ENCODE measurements at regions not wholly inside any gene's neighbourhood (a gene's known extent, or its start where the extent isn't known, plus 50 kb on each side); places are given as distances from the start of the nearest gene placed in this dataset.

GRCh38 chr17:14488958-14489550 lies 188.2 kb downstream of the HS3ST3B1 start:
- Histone ChIP-seq H3K4me3 (ENCODE audit: low read length) (no peak overlapping the region), H3K4me1 (ENCODE audit: control insufficient read depth, low read depth, low read length) (no peaks in the 10 kb centered on the region), H2AK5ac (ENCODE audit: low read length) (no peak overlapping the region), H3K56ac (ENCODE audit: low read length) (no peak overlapping the region), H4K5ac (ENCODE audit: low read length) (no peak overlapping the region), H3K27me3 (ENCODE audit: insufficient read depth, low read length, poor library complexity) (no peaks in the 10 kb centered on the region), H3K36me3 (ENCODE audit: control insufficient read depth, insufficient read depth, low read length) (no peaks in the 10 kb centered on the region), H4K8ac (ENCODE audit: low read depth, low read length) (no peak overlapping the region), H3K79me2 (ENCODE audit: control insufficient read depth, insufficient read depth, low read length) (no peaks in the 10 kb centered on the region), H3K23ac (ENCODE audit: low read length) (no peak overlapping the region), H3K4ac (ENCODE audit: low read depth, low read length) (no peak overlapping the region), H3K9ac (ENCODE audit: low read length) (no peak overlapping the region), H3K18ac (ENCODE audit: low read length) (no peak overlapping the region), H3K79me1 (ENCODE audit: low read length) (no peaks in the 10 kb centered on the region), H3K4me2 (ENCODE audit: low read length) (no peak overlapping the region), H2BK120ac (ENCODE audit: low read depth, low read length) (no peak overlapping the region), H2BK15ac (replicated peaks; ENCODE audit: low read depth) (no peak overlapping the region), H3K27ac (ENCODE audit: low read depth, low read length) (no peak overlapping the region), H2BK5ac (ENCODE audit: low read length) (no peak overlapping the region)
- WGBS (ENCODE audit: extremely low coverage, insufficient coverage, low lambda C conversion rate), result no CpG with 5 or more reads among the region's 2 CpGs
- DNase-seq, result no peak

GRCh38 chr17:14487068-14487467 lies 186.2 kb downstream of the HS3ST3B1 start:
- WGBS (ENCODE audit: extremely low coverage, insufficient coverage, low lambda C conversion rate), result no CpG with 5 or more reads among the region's 8 CpGs

GRCh38 chr17:14482715-14483114 lies 181.8 kb downstream of the HS3ST3B1 start:
- Histone ChIP-seq H3K27me3 (ENCODE audit: insufficient read depth, low read length, poor library complexity) (no peaks in the 10 kb centered on the region), H3K9ac (ENCODE audit: low read length) (no peak overlapping the region), H4K8ac (ENCODE audit: low read depth, low read length) (no peak overlapping the region), H3K23ac (ENCODE audit: low read length) (no peak overlapping the region), H2AK5ac (ENCODE audit: low read length) (no peak overlapping the region), H4K5ac (ENCODE audit: low read length) (no peak overlapping the region), H3K79me2 (ENCODE audit: control insufficient read depth, insufficient read depth, low read length) (no peaks in the 10 kb centered on the region), H2BK120ac (ENCODE audit: low read depth, low read length) (no peak overlapping the region), H3K36me3 (ENCODE audit: control insufficient read depth, insufficient read depth, low read length) (no peaks in the 10 kb centered on the region), H2BK15ac (replicated peaks; ENCODE audit: low read depth) (no peak overlapping the region), H3K18ac (ENCODE audit: low read length) (no peak overlapping the region), H3K4me3 (ENCODE audit: low read length) (no peak overlapping the region), H3K4ac (ENCODE audit: low read depth, low read length) (no peak overlapping the region), H2BK5ac (ENCODE audit: low read length) (no peak overlapping the region), H3K79me1 (ENCODE audit: low read length) (no peaks in the 10 kb centered on the region), H3K27ac (ENCODE audit: low read depth, low read length) (no peak overlapping the region), H3K56ac (ENCODE audit: low read length) (no peak overlapping the region), H3K4me2 (ENCODE audit: low read length) (no peak overlapping the region), H3K4me1 (ENCODE audit: control insufficient read depth, low read depth, low read length) (no peaks in the 10 kb centered on the region)
- WGBS (ENCODE audit: extremely low coverage, insufficient coverage, low lambda C conversion rate), result no CpG with 5 or more reads among the region's 1 CpG
- DNase-seq, result no peak

More at GRCh38 chr17:14487068-14487467, 186.2 kb downstream of the HS3ST3B1 start:
- Histone ChIP-seq H4K8ac (ENCODE audit: low read depth, low read length) (no peak overlapping the region), H3K4ac (ENCODE audit: low read depth, low read length) (no peak overlapping the region), H4K5ac (ENCODE audit: low read length) (no peak overlapping the region), H2BK5ac (ENCODE audit: low read length) (no peak overlapping the region), H2BK120ac (ENCODE audit: low read depth, low read length) (no peak overlapping the region), H3K9ac (ENCODE audit: low read length) (no peak overlapping the region), H3K27ac (ENCODE audit: low read depth, low read length) (no peak overlapping the region), H3K4me3 (ENCODE audit: low read length) (no peak overlapping the region), H3K23ac (ENCODE audit: low read length) (no peak overlapping the region), H3K4me2 (ENCODE audit: low read length) (no peak overlapping the region), H2AK5ac (ENCODE audit: low read length) (no peak overlapping the region), H3K79me1 (ENCODE audit: low read length) (no peaks in the 10 kb centered on the region), H3K4me1 (ENCODE audit: control insufficient read depth, low read depth, low read length) (no peaks in the 10 kb centered on the region), H3K27me3 (ENCODE audit: insufficient read depth, low read length, poor library complexity) (no peaks in the 10 kb centered on the region), H3K79me2 (ENCODE audit: control insufficient read depth, insufficient read depth, low read length) (no peaks in the 10 kb centered on the region), H3K56ac (ENCODE audit: low read length) (no peak overlapping the region), H2BK15ac (replicated peaks; ENCODE audit: low read depth) (no peak overlapping the region), H3K36me3 (ENCODE audit: control insufficient read depth, insufficient read depth, low read length) (no peaks in the 10 kb centered on the region), H3K18ac (ENCODE audit: low read length) (no peak overlapping the region)
- no peak for DNase-seq

GRCh38 chr17:14481664-14482063 lies 180.8 kb downstream of the HS3ST3B1 start:
- Histone ChIP-seq H2AK5ac (ENCODE audit: low read length) (no peak overlapping the region), H3K4me1 (ENCODE audit: control insufficient read depth, low read depth, low read length) (no peaks in the 10 kb centered on the region), H3K27me3 (ENCODE audit: insufficient read depth, low read length, poor library complexity) (no peaks in the 10 kb centered on the region), H3K23ac (ENCODE audit: low read length) (no peak overlapping the region), H3K56ac (ENCODE audit: low read length) (no peak overlapping the region), H3K9ac (ENCODE audit: low read length) (no peak overlapping the region), H3K18ac (ENCODE audit: low read length) (no peak overlapping the region), H3K36me3 (ENCODE audit: control insufficient read depth, insufficient read depth, low read length) (no peaks in the 10 kb centered on the region), H3K79me1 (ENCODE audit: low read length) (no peaks in the 10 kb centered on the region), H3K4ac (ENCODE audit: low read depth, low read length) (no peak overlapping the region), H3K4me2 (ENCODE audit: low read length) (no peak overlapping the region), H2BK120ac (ENCODE audit: low read depth, low read length) (no peak overlapping the region), H3K4me3 (ENCODE audit: low read length) (no peak overlapping the region), H3K79me2 (ENCODE audit: control insufficient read depth, insufficient read depth, low read length) (no peaks in the 10 kb centered on the region), H2BK5ac (ENCODE audit: low read length) (no peak overlapping the region), H3K27ac (ENCODE audit: low read depth, low read length) (no peak overlapping the region), H4K5ac (ENCODE audit: low read length) (no peak overlapping the region), H2BK15ac (replicated peaks; ENCODE audit: low read depth) (no peak overlapping the region), H4K8ac (ENCODE audit: low read depth, low read length) (no peak overlapping the region)
- WGBS (ENCODE audit: extremely low coverage, insufficient coverage, low lambda C conversion rate), result no CpG with 5 or more reads among the region's 1 CpG
- DNase-seq, result no peak

- Histone ChIP-seq H4K8ac (ENCODE audit: low read depth, low read length) (no peak overlapping the region), H3K79me2 (ENCODE audit: control insufficient read depth, insufficient read depth, low read length) (no peaks in the 10 kb centered on the region), H3K4ac (ENCODE audit: low read depth, low read length) (no peak overlapping the region), H3K18ac (ENCODE audit: low read length) (no peak overlapping the region), H3K27ac (ENCODE audit: low read depth, low read length) (no peak overlapping the region), H4K5ac (ENCODE audit: low read length) (no peak overlapping the region), H3K4me1 (ENCODE audit: control insufficient read depth, low read depth, low read length) (no peaks in the 10 kb centered on the region), H3K4me2 (ENCODE audit: low read length) (no peak overlapping the region), H3K56ac (ENCODE audit: low read length) (no peak overlapping the region), H3K36me3 (ENCODE audit: control insufficient read depth, insufficient read depth, low read length) (no peaks in the 10 kb centered on the region), H2BK15ac (replicated peaks; ENCODE audit: low read depth) (no peak overlapping the region), H3K4me3 (ENCODE audit: low read length) (no peak overlapping the region), H2AK5ac (ENCODE audit: low read length) (no peak overlapping the region), H2BK120ac (ENCODE audit: low read depth, low read length) (no peak overlapping the region), H3K9ac (ENCODE audit: low read length) (no peak overlapping the region), H3K23ac (ENCODE audit: low read length) (no peak overlapping the region), H3K79me1 (ENCODE audit: low read length) (no peaks in the 10 kb centered on the region), H3K27me3 (ENCODE audit: insufficient read depth, low read length, poor library complexity) (no peaks in the 10 kb centered on the region), H2BK5ac (ENCODE audit: low read length) (no peak overlapping the region)
- no CpG with 5 or more reads among the region's 4 CpGs for WGBS (ENCODE audit: extremely low coverage, insufficient coverage, low lambda C conversion rate)
- DNase-seq, result no peak
These were observed 173.7 kb downstream of the HS3ST3B1 start for GRCh38 chr17:14474591-14474990.

GRCh38 chr17:14471052-14471451 lies 170.2 kb downstream of the HS3ST3B1 start:
- Histone ChIP-seq H3K56ac (ENCODE audit: low read length) (no peak overlapping the region), H3K4me1 (ENCODE audit: control insufficient read depth, low read depth, low read length) (peaks cover 2% of the 10 kb centered on the region), H4K5ac (ENCODE audit: low read length) (no peak overlapping the region), H3K79me1 (ENCODE audit: low read length) (no peaks in the 10 kb centered on the region), H3K4me2 (ENCODE audit: low read length) (no peak overlapping the region), H2BK15ac (replicated peaks; ENCODE audit: low read depth) (no peak overlapping the region), H3K27me3 (ENCODE audit: insufficient read depth, low read length, poor library complexity) (no peaks in the 10 kb centered on the region), H3K36me3 (ENCODE audit: control insufficient read depth, insufficient read depth, low read length) (no peaks in the 10 kb centered on the region), H2AK5ac (ENCODE audit: low read length) (no peak overlapping the region), H2BK120ac (ENCODE audit: low read depth, low read length) (no peak overlapping the region), H4K8ac (ENCODE audit: low read depth, low read length) (no peak overlapping the region), H3K9ac (ENCODE audit: low read length) (no peak overlapping the region), H3K18ac (ENCODE audit: low read length) (no peak overlapping the region), H3K4ac (ENCODE audit: low read depth, low read length) (no peak overlapping the region), H3K27ac (ENCODE audit: low read depth, low read length) (no peak overlapping the region), H3K4me3 (ENCODE audit: low read length) (no peak overlapping the region), H2BK5ac (ENCODE audit: low read length) (no peak overlapping the region), H3K23ac (ENCODE audit: low read length) (no peak overlapping the region), H3K79me2 (ENCODE audit: control insufficient read depth, insufficient read depth, low read length) (no peaks in the 10 kb centered on the region)
- no CpG with 5 or more reads among the region's 7 CpGs for WGBS (ENCODE audit: extremely low coverage, insufficient coverage, low lambda C conversion rate)
- no peak for DNase-seq

All from mesendoderm (in vitro differentiated cells).